Activated T-cell treated with anti-CD3 and anti-CD28 coated beads, Interleukin-2, amount 50 U/mL, for 72 hours (primary cell): ENCODE measurements at regions not wholly inside any gene's neighbourhood (a gene's known extent, or its start where the extent isn't known, plus 50 kb on each side); places are given as distances from the start of the nearest gene placed in this dataset.
"Not testable (repeated sequence)": the region's sequence is repeated elsewhere in the genome, so short reads cannot be mapped to it uniquely, and the experiment has no call there.

ENCODE experiments used
- ATAC-seq, 2 donors: fragments of 150-1000 bp; cut with Tn5 transposase; replicated peaks in 1 of 2; 2 replicates each; pipeline ENCODE4 v1.10.0; 2021; ENCODE audit warnings: moderate library complexity in 2 of 2, mild to moderate bottlenecking in 1 of 2
- DNase-seq, 2 donors: peaks; one replicate each; pipeline ENCODE4 v3.0.0; 2021 to 2022; ENCODE audit warnings: mixed read lengths in 1 of 2
- H3K27ac Mint-ChIP-seq: one replicate; pipeline ENCODE4 v1.8.0; 2022; ENCODE audit warnings: mild to moderate bottlenecking, moderate library complexity, mixed read lengths
- H3K27me3 Mint-ChIP-seq: one replicate; pipeline ENCODE4 v1.8.0; 2022; ENCODE audit warnings: low read depth, mixed read lengths
- H3K36me3 Mint-ChIP-seq, 2 donors: one replicate each; pipeline ENCODE4 v1.8.0; 2022; ENCODE audit warnings: mixed read lengths in 2 of 2, mild to moderate bottlenecking in 1 of 2; ENCODE audit not compliant: insufficient read depth in 2 of 2
- H3K4me1 Mint-ChIP-seq: one replicate; pipeline ENCODE4 v1.8.0; 2022; ENCODE audit warnings: low read depth, mixed read lengths
- H3K4me3 Mint-ChIP-seq, 2 donors: one replicate each; pipeline ENCODE4 v1.8.0; 2022; ENCODE audit warnings: mild to moderate bottlenecking in 2 of 2, mixed read lengths in 2 of 2, moderate library complexity in 2 of 2
- H3K9me3 Mint-ChIP-seq, 2 donors: one replicate each; pipeline ENCODE4 v1.8.0; 2022; ENCODE audit warnings: mixed read lengths in 2 of 2

GRCh38 chr11:114942207-114942606 is 263.9 kb downstream of the NXPE2 start:
- H3K36me3 Mint-ChIP-seq = peaks cover 5 to 6% of the 10 kb centered on the region in 2 donors
- no peak overlapping the region for H3K27ac Mint-ChIP-seq
- peaks cover 8% of the 10 kb centered on the region in 2 donors for H3K9me3 Mint-ChIP-seq
- ATAC-seq = no peak
- H3K4me1 Mint-ChIP-seq = no peaks in the 10 kb centered on the region
- H3K4me3 Mint-ChIP-seq = no peak overlapping the region
- no peaks in the 10 kb centered on the region for H3K27me3 Mint-ChIP-seq
- DNase-seq = no peak

- H3K4me1 Mint-ChIP-seq = no peaks in the 10 kb centered on the region
- no peak overlapping the region for H3K27ac Mint-ChIP-seq
- H3K36me3 Mint-ChIP-seq = no peaks in the 10 kb centered on the region
- H3K27me3 Mint-ChIP-seq = peaks cover 7% of the 10 kb centered on the region
- no peak overlapping the region for H3K4me3 Mint-ChIP-seq
- H3K9me3 Mint-ChIP-seq = peaks cover 1 to 2% of the 10 kb centered on the region in 2 donors
- no peak for ATAC-seq
- DNase-seq = no peak
These were observed 271.5 kb downstream of the NXPE2 start for GRCh38 chr11:114949614-114950351.

- no peak overlapping the region for H3K27ac Mint-ChIP-seq
- DNase-seq = no peak
- no peak for ATAC-seq
- no peaks in the 10 kb centered on the region for H3K4me1 Mint-ChIP-seq
- peaks cover 1 to 5% of the 10 kb centered on the region in 2 donors for H3K9me3 Mint-ChIP-seq
- no peaks in the 10 kb centered on the region for H3K36me3 Mint-ChIP-seq
- no peak overlapping the region for H3K4me3 Mint-ChIP-seq
- peaks cover 7% of the 10 kb centered on the region for H3K27me3 Mint-ChIP-seq
These were observed 274.7 kb downstream of the NXPE2 start for GRCh38 chr11:114953039-114953438.

GRCh38 chr11:114955923-114956322 is 277.6 kb downstream of the NXPE2 start:
- Mint-ChIP-seq H3K4me1 (no peaks in the 10 kb centered on the region), H3K27ac (no peak overlapping the region), H3K36me3 (no peaks in the 10 kb centered on the region), H3K9me3 (peaks cover 1 to 3% of the 10 kb centered on the region in 2 donors), H3K4me3 (no peak overlapping the region), H3K27me3 (no peaks in the 10 kb centered on the region)
- ATAC-seq = no peak
- DNase-seq = no peak

- Mint-ChIP-seq H3K27ac (no peak overlapping the region), H3K36me3 (no peaks in the 10 kb centered on the region), H3K4me3 (no peak overlapping the region), H3K27me3 (no peaks in the 10 kb centered on the region), H3K4me1 (no peaks in the 10 kb centered on the region), H3K9me3 (peaks cover 1 to 3% of the 10 kb centered on the region in 2 donors)
- ATAC-seq (no peak), DNase-seq (no peak)
These were observed 278.2 kb downstream of the NXPE2 start for GRCh38 chr11:114956566-114956965.

GRCh38 chr11:114959953-114960505 is 281.7 kb downstream of the NXPE2 start:
- no peaks in the 10 kb centered on the region for H3K36me3 Mint-ChIP-seq
- no peak for ATAC-seq
- H3K4me3 Mint-ChIP-seq = no peak overlapping the region
- H3K27me3 Mint-ChIP-seq = no peaks in the 10 kb centered on the region
- H3K9me3 Mint-ChIP-seq = peaks cover 0 to 3% of the 10 kb centered on the region in 2 donors
- no peaks in the 10 kb centered on the region for H3K4me1 Mint-ChIP-seq
- no peak for DNase-seq
- no peak overlapping the region for H3K27ac Mint-ChIP-seq

GRCh38 chr11:114960819-114961218 is 282.5 kb downstream of the NXPE2 start:
- not testable (repeated sequence) for H3K9me3 Mint-ChIP-seq, H3K4me3 Mint-ChIP-seq, H3K27me3 Mint-ChIP-seq, DNase-seq, H3K27ac Mint-ChIP-seq, ATAC-seq, H3K36me3 Mint-ChIP-seq, H3K4me1 Mint-ChIP-seq

- no peak for ATAC-seq
- Mint-ChIP-seq H3K27me3 (no peaks in the 10 kb centered on the region), H3K4me1 (no peaks in the 10 kb centered on the region), H3K4me3 (no peak overlapping the region), H3K9me3 (peaks cover 2% of the 10 kb centered on the region in 2 donors), H3K36me3 (peaks cover 0 to 1% of the 10 kb centered on the region in 2 donors), H3K27ac (no peak overlapping the region)
- no peak for DNase-seq
These were observed 286.4 kb downstream of the NXPE2 start for GRCh38 chr11:114964676-114965214.

GRCh38 chr11:114970927-114971645 is 292.8 kb downstream of the NXPE2 start:
- H3K27ac Mint-ChIP-seq = no peak overlapping the region
- H3K27me3 Mint-ChIP-seq = no peaks in the 10 kb centered on the region
- H3K4me3 Mint-ChIP-seq = no peak overlapping the region
- ATAC-seq = no peak
- no peak for DNase-seq
- no peaks in the 10 kb centered on the region for H3K4me1 Mint-ChIP-seq
- H3K9me3 Mint-ChIP-seq = peaks cover 2% of the 10 kb centered on the region in 2 donors
- H3K36me3 Mint-ChIP-seq = peaks cover 0 to 1% of the 10 kb centered on the region in 2 donors

GRCh38 chr11:114972105-114972504 is 293.8 kb downstream of the NXPE2 start:
- Mint-ChIP-seq H3K27me3 (no peaks in the 10 kb centered on the region), H3K36me3 (peaks cover 0 to 1% of the 10 kb centered on the region in 2 donors), H3K4me3 (no peak overlapping the region), H3K4me1 (no peaks in the 10 kb centered on the region), H3K27ac (no peak overlapping the region), H3K9me3 (peaks cover 2% of the 10 kb centered on the region in 2 donors)
- DNase-seq (no peak), ATAC-seq (no peak)

- no peak for DNase-seq
- no peaks in the 10 kb centered on the region for H3K9me3 Mint-ChIP-seq
- ATAC-seq = no peak
- no peaks in the 10 kb centered on the region for H3K36me3 Mint-ChIP-seq
- H3K27me3 Mint-ChIP-seq = no peaks in the 10 kb centered on the region
- no peak overlapping the region for H3K27ac Mint-ChIP-seq
- H3K4me3 Mint-ChIP-seq = no peak overlapping the region
- H3K4me1 Mint-ChIP-seq = no peaks in the 10 kb centered on the region
These were observed 299.3 kb downstream of the NXPE2 start for GRCh38 chr11:114977651-114978050.

GRCh38 chr11:114982141-114982540 is 303.8 kb downstream of the NXPE2 start:
- DNase-seq (no peak), ATAC-seq (no peak)
- no peak overlapping the region for H3K4me3 Mint-ChIP-seq
- H3K4me1 Mint-ChIP-seq = no peaks in the 10 kb centered on the region
- H3K27ac Mint-ChIP-seq = no peak overlapping the region
- no peaks in the 10 kb centered on the region for H3K27me3 Mint-ChIP-seq
- H3K36me3 Mint-ChIP-seq = no peaks in the 10 kb centered on the region
- peaks cover 0 to 1% of the 10 kb centered on the region in 2 donors for H3K9me3 Mint-ChIP-seq

- no peaks in the 10 kb centered on the region for H3K27me3 Mint-ChIP-seq
- no peak for DNase-seq
- H3K4me3 Mint-ChIP-seq = no peak overlapping the region
- H3K9me3 Mint-ChIP-seq = peaks cover 0 to 1% of the 10 kb centered on the region in 2 donors
- no peaks in the 10 kb centered on the region for H3K4me1 Mint-ChIP-seq
- ATAC-seq = no peak
- no peak overlapping the region for H3K27ac Mint-ChIP-seq
- no peaks in the 10 kb centered on the region for H3K36me3 Mint-ChIP-seq
These were observed 306.4 kb downstream of the NXPE2 start for GRCh38 chr11:114984611-114985163.
